ENCODE measurements at regions not wholly inside any gene's neighbourhood (a gene's known extent, or its start where the extent isn't known, plus 50 kb on each side); places are given as distances from the start of the nearest gene placed in this dataset.

GRCh38 chr12:77115471-77115870, 50.1 kb upstream of the E2F7 start:
- TF ChIP-seq, protein P1, sequence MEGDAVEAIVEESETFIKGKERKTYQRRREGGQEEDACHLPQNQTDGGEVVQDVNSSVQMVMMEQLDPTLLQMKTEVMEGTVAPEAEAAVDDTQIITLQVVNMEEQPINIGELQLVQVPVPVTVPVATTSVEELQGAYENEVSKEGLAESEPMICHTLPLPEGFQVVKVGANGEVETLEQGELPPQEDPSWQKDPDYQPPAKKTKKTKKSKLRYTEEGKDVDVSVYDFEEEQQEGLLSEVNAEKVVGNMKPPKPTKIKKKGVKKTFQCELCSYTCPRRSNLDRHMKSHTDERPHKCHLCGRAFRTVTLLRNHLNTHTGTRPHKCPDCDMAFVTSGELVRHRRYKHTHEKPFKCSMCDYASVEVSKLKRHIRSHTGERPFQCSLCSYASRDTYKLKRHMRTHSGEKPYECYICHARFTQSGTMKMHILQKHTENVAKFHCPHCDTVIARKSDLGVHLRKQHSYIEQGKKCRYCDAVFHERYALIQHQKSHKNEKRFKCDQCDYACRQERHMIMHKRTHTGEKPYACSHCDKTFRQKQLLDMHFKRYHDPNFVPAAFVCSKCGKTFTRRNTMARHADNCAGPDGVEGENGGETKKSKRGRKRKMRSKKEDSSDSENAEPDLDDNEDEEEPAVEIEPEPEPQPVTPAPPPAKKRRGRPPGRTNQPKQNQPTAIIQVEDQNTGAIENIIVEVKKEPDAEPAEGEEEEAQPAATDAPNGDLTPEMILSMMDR (IDR thresholded peaks at IDR 0.05; ENCODE audit: poor library complexity): no peak
- TF ChIP-seq EZH2 (IDR thresholded peaks at IDR 0.05; ENCODE audit: borderline replicate concordance): no peak
- TF ChIP-seq EZH2phosphoT487 (IDR thresholded peaks at IDR 0.05; ENCODE audit: low read depth, severe bottlenecking, unreplicated experiment): no peak
